ENCODE measurements at regions not wholly inside any gene's neighbourhood (a gene's known extent, or its start where the extent isn't known, plus 50 kb on each side); places are given as distances from the start of the nearest gene placed in this dataset.

DNA sequence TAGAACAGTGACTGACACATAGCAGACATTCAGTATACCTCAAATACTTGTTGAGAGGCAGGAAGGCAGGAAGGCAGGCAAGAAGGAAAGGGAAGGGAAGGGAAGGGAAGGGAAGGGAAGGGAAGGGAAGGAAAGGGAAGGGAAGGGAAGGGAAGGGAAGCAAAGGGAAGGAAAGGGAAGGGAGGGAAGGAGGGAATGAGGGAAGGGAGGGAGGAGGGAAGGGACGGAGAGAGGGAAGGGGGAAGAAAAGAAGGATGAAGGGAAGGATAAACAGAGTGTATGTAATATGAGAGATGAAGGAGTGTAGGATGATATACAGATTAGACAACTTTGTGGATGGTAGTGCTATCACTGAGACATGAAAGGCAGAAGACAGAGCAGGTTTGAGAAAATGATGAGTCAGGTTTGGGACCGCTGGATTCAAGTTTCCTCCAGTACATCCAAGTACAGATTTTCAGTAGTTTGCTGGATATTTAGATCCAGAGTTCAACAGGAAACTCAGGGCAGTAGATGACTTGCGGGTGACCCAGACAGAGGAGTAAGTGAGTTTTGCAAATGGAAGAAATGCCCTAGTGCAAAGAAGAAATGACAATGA, 85.9 kb downstream of the MAFB start:
- no peak for TF ChIP-seq EZH2phosphoT487 (IDR thresholded peaks at IDR 0.05; ENCODE audit: borderline replicate concordance)
- TF ChIP-seq, protein P1, sequence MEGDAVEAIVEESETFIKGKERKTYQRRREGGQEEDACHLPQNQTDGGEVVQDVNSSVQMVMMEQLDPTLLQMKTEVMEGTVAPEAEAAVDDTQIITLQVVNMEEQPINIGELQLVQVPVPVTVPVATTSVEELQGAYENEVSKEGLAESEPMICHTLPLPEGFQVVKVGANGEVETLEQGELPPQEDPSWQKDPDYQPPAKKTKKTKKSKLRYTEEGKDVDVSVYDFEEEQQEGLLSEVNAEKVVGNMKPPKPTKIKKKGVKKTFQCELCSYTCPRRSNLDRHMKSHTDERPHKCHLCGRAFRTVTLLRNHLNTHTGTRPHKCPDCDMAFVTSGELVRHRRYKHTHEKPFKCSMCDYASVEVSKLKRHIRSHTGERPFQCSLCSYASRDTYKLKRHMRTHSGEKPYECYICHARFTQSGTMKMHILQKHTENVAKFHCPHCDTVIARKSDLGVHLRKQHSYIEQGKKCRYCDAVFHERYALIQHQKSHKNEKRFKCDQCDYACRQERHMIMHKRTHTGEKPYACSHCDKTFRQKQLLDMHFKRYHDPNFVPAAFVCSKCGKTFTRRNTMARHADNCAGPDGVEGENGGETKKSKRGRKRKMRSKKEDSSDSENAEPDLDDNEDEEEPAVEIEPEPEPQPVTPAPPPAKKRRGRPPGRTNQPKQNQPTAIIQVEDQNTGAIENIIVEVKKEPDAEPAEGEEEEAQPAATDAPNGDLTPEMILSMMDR (conservative IDR thresholded peaks at IDR 0.05; ENCODE audit: low read length): no peak
- Histone ChIP-seq H3K9ac (ENCODE audit: low read depth, low read length, poor library complexity, severe bottlenecking) (no peak overlapping the region), H3K4me1 (ENCODE audit: insufficient read depth, low read length, poor library complexity, severe bottlenecking) (no peaks in the 10 kb centered on the region), H3K4me2 (ENCODE audit: low read depth, low read length, poor library complexity, severe bottlenecking) (no peak overlapping the region), H4K20me1 (ENCODE audit: insufficient read depth, low read length, poor library complexity, severe bottlenecking) (no peaks in the 10 kb centered on the region), H3K27me3 (ENCODE audit: insufficient read depth, low read length, poor library complexity, severe bottlenecking) (no peaks in the 10 kb centered on the region), H3K4me3 (ENCODE audit: low read length, poor library complexity, severe bottlenecking) (no peak overlapping the region), H2AFZ (ENCODE audit: low read length) (no peak overlapping the region), H3F3A (ENCODE audit: low read depth) (no peaks in the 10 kb centered on the region), H3K36me3 (ENCODE audit: insufficient read depth, low read length) (no peaks in the 10 kb centered on the region), H3K9me2 (replicated peaks; ENCODE audit: low read depth, low read length) (no peaks in the 10 kb centered on the region), H3K9me3 (ENCODE audit: insufficient read depth, low read depth, low read length) (peaks cover 8% of the 10 kb centered on the region; the same call in 1 of the 2 replicates), H3K79me2 (ENCODE audit: insufficient read depth, low read length) (no peaks in the 10 kb centered on the region)

DNA sequence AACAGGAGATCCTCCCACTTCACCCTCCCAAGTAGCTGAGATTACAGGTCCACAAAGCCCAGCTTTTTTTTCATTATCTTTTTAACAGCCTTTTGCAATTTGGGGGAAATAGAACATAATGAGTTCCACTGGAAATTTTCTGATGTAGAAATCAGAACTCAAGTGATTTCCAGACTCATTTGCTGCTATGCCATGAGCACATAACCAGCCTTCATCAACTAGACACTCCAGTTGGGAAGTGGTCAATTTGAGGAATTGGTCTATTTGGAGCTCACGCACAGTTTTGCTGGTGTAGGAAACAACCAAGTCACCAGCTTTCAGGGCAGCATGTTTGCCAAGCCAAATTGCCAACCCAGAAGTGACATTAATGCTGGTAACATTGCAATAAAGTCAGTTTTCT, 86.7 kb downstream of the MAFB start:
- Histone ChIP-seq H3K9ac (ENCODE audit: low read depth, low read length, poor library complexity, severe bottlenecking) (no peak overlapping the region), H3K9me3 (ENCODE audit: insufficient read depth, low read depth, low read length) (peaks cover 8% of the 10 kb centered on the region; the same call in 1 of the 2 replicates), H3K4me1 (ENCODE audit: insufficient read depth, low read length, poor library complexity, severe bottlenecking) (no peaks in the 10 kb centered on the region), H3K27me3 (ENCODE audit: insufficient read depth, low read length, poor library complexity, severe bottlenecking) (no peaks in the 10 kb centered on the region), H3K9me2 (replicated peaks; ENCODE audit: low read depth, low read length) (no peaks in the 10 kb centered on the region), H3F3A (ENCODE audit: low read depth) (no peaks in the 10 kb centered on the region), H3K4me3 (ENCODE audit: low read length, poor library complexity, severe bottlenecking) (no peak overlapping the region), H3K79me2 (ENCODE audit: insufficient read depth, low read length) (no peaks in the 10 kb centered on the region), H2AFZ (ENCODE audit: low read length) (no peak overlapping the region), H3K36me3 (ENCODE audit: insufficient read depth, low read length) (no peaks in the 10 kb centered on the region), H3K4me2 (ENCODE audit: low read depth, low read length, poor library complexity, severe bottlenecking) (no peak overlapping the region), H4K20me1 (ENCODE audit: insufficient read depth, low read length, poor library complexity, severe bottlenecking) (no peaks in the 10 kb centered on the region)
- no peak for TF ChIP-seq EZH2phosphoT487 (IDR thresholded peaks at IDR 0.05; ENCODE audit: borderline replicate concordance)
- TF ChIP-seq, protein P1 (conservative IDR thresholded peaks at IDR 0.05; ENCODE audit: low read length): no peak

GRCh38 chr20:40600441-40601219, 88.4 kb downstream of the MAFB start:
- H3K4me2 ChIP-seq (ENCODE audit: low read depth, low read length, poor library complexity, severe bottlenecking): no peak overlapping the region

More at GRCh38 chr20:40600441-40601219, 88.4 kb downstream of the MAFB start:
- H3K9me3 ChIP-seq (ENCODE audit: insufficient read depth, low read depth, low read length): peaks cover 8% of the 10 kb centered on the region; the same call in 1 of the 2 replicates
- H3K4me3 ChIP-seq (ENCODE audit: low read length, poor library complexity, severe bottlenecking): no peak overlapping the region
- no peaks in the 10 kb centered on the region for H3K79me2 ChIP-seq (ENCODE audit: insufficient read depth, low read length)
- H3K9me2 ChIP-seq (replicated peaks; ENCODE audit: low read depth, low read length): no peaks in the 10 kb centered on the region
- H3K9ac ChIP-seq (ENCODE audit: low read depth, low read length, poor library complexity, severe bottlenecking): no peak overlapping the region
- TF ChIP-seq EZH2phosphoT487 (IDR thresholded peaks at IDR 0.05; ENCODE audit: borderline replicate concordance): no peak
- TF ChIP-seq, protein P1 (conservative IDR thresholded peaks at IDR 0.05; ENCODE audit: low read length): no peak
- no peaks in the 10 kb centered on the region for H3K4me1 ChIP-seq (ENCODE audit: insufficient read depth, low read length, poor library complexity, severe bottlenecking)
- H3K27me3 ChIP-seq (ENCODE audit: insufficient read depth, low read length, poor library complexity, severe bottlenecking): no peaks in the 10 kb centered on the region
- no peaks in the 10 kb centered on the region for H4K20me1 ChIP-seq (ENCODE audit: insufficient read depth, low read length, poor library complexity, severe bottlenecking)
- H2AFZ ChIP-seq (ENCODE audit: low read length): no peak overlapping the region
- H3K36me3 ChIP-seq (ENCODE audit: insufficient read depth, low read length): no peaks in the 10 kb centered on the region
- no peaks in the 10 kb centered on the region for H3F3A ChIP-seq (ENCODE audit: low read depth)
